GM12891 (cell line): ENCODE measurements at regions not wholly inside any gene's neighbourhood (a gene's known extent, or its start where the extent isn't known, plus 50 kb on each side); places are given as distances from the start of the nearest gene placed in this dataset.
A peak's percentile ranks its signal among the peaks of the same experiment; 100 is the strongest.
"Not testable (repeated sequence)": the region's sequence is repeated elsewhere in the genome, so short reads cannot be mapped to it uniquely, and the experiment has no call there.

Source experiments
- DNase-seq: peaks from one replicate; pipeline ENCODE4 v3.0.0; 2011; ENCODE audit warnings: low spot score; ENCODE audit not compliant: insufficient read length
- FAIRE-seq: peaks from 2 replicates; lab custom pipeline; 2011; peaks lifted over from hg19 to GRCh38; lab: Jason Lieb, UNC
- PAX5 ChIP-seq: IDR thresholded peaks from 2 replicates; pipeline ENCODE4 v1.6.1; 2011; ENCODE audit warnings: low read length, moderate library complexity, mild to moderate bottlenecking; ENCODE audit not compliant: insufficient read depth, severe bottlenecking
- POLR2A ChIP-seq: IDR thresholded peaks from 2 replicates; pipeline ENCODE4 v1.6.1; 2011; ENCODE audit warnings: low read depth, low read length, control low read depth
- POLR2AphosphoS5 ChIP-seq: IDR thresholded peaks from 2 replicates; pipeline ENCODE4 v1.6.1; 2011; ENCODE audit warnings: low read depth, low read length, control low read depth
- POU2F2 ChIP-seq: IDR thresholded peaks from 2 replicates; pipeline ENCODE4 v1.6.1; 2011; ENCODE audit warnings: low read depth, mild to moderate bottlenecking, control low read depth, low read length, moderate library complexity
- SPI1 ChIP-seq: IDR thresholded peaks from 2 replicates; pipeline ENCODE4 v1.6.1; 2011; ENCODE audit warnings: low read depth, low read length, control low read depth
- TAF1 ChIP-seq: IDR thresholded peaks from 2 replicates; pipeline ENCODE4 v1.6.1; 2011; ENCODE audit warnings: low read depth, low read length, control low read depth

DNA sequence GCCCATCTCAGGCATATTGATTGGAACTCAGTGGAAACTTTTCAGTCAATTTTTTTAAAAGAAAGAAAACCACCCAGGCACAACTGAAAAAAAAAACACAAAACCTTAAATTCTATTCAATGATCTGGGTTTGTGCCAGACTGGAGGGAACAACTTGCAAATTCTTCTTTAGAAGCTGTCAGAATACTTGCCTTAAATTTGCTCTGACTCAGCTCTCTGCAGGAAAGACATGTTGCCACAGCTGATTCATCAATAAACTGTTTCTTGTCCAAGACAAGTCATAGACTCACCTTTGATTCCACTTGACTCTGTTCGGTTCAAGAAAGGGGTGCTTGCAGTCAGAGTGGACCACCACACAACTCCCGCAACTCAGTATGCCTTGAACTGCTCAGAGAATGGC, 117.8 kb upstream of the F13A1 start:
- DNase-seq (no peak), FAIRE-seq (no peak)
- TF ChIP-seq TAF1 (no peak), POLR2A (no peak), SPI1 (no peak), POU2F2 (no peak), PAX5 (no peak), POLR2AphosphoS5 (no peak)

DNA sequence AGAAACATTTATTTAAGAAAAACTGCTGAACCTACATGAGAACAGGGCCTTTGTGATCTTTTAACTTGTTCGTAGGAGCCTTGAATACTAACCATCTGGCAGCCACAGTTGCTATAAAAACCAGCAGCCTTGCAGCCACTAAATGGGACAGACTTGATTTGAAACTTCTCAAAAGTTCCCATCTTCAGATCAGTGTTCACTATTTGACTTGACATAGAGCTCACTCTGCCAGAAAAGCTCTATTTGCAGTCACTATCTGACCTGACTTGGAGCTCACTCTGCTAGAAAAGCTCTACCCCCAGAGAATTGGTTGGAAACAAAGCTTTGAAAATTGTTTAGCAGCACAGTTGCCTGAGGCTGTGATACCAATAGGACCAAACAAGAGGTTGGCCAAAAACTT, 119.3 kb upstream of the F13A1 start:
- FAIRE-seq, result no peak
- no peak for DNase-seq
- no peak for TF ChIP-seq POLR2AphosphoS5
- no peak for TF ChIP-seq TAF1

DNA sequence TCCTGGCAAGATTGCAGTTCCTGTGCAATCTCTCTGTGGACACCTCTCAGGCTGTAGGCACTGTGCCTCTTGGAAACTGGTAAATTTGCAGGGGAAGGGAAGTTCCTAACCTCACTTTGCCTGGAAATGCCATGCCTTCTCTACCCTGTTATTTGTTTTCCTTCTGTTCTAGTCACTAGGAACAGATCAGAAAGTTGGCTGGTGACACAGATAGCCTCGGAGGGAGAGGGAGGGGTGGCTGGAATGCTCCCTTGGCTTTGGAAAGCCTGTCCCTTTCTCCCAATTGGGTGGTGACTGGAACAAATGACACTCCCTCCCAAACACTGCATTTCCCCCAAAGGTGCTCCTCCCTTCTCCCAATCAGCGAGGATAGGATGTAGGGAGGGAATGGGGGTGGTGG, 131.5 kb upstream of the F13A1 start:
- DNase-seq (no peak), FAIRE-seq (no peak)
- TF ChIP-seq SPI1 (no peak), POLR2AphosphoS5 (no peak), TAF1 (no peak), POU2F2 (no peak), POLR2A (no peak), PAX5 (no peak)

DNA sequence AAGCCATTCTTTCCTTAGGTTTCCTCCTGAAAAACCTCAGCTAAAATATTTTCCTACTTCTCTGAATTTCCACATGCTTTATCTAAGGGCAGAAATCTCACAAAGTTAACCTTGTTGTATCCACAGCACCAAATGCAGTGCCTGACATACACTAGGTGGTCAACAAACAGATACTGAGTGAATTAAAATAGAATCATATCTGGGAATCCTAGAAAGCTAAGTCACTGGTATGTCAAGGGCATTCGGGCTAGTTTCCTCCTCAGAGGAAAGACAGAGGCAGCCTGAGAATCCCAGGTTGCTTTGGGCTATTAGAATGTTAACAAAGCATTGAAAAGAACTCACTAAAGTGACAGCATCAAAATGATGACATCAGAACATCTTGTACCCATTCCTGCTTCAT, 132.7 kb upstream of the F13A1 start:
- FAIRE-seq, result no peak
- TF ChIP-seq POLR2A, result no peak
- TF ChIP-seq POU2F2, result no peak
- TF ChIP-seq SPI1, result no peak
- no peak for TF ChIP-seq PAX5
- no peak for TF ChIP-seq TAF1
- no peak for TF ChIP-seq POLR2AphosphoS5
- DNase-seq, result no peak

DNA sequence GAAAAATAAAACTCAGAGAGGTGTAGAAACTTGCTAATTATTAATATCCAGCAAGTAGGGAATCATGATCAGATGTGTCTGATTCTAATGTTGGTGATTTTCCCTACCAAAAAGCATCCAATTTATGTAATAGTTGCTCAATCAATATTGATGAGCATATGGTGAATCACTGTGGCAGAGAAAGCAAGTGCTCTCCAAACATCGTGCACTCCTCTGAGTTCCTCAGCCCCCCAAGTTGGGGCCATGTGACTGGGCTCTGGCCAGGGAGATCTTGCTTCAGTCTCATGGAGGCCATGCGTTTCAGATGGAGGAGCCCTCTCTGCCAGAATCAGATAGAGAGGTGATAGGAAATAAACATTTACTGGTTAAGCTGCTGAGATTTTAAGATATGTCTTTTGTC, 133.2 kb upstream of the LY86 start:
- TF ChIP-seq POU2F2 (no peak), SPI1 (no peak), TAF1 (no peak), POLR2A (no peak), POLR2AphosphoS5 (no peak), PAX5 (no peak)
- FAIRE-seq (no peak), DNase-seq (no peak)

DNA sequence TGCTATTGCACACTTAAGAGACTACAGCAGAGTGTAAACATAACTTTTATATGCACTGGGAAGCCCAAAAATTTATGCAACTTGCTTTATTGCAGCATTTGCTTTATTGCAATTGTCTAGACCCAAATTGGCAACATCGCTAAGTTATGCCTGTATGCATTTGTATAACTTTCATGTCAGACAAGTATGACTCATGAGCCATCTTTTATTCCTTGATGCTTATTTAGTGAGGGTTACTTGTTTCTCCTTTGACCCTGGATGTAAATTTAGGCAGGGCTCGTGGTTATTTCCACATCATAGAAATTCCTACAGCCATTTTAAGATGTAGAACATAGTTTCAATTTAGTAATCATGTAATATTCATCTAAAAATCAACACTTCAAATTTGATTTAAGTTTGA, 130.3 kb upstream of the LY86 start:
- TF ChIP-seq POLR2AphosphoS5 (no peak), POLR2A (no peak), SPI1 (no peak), TAF1 (no peak), PAX5 (no peak), POU2F2 (no peak)

DNA sequence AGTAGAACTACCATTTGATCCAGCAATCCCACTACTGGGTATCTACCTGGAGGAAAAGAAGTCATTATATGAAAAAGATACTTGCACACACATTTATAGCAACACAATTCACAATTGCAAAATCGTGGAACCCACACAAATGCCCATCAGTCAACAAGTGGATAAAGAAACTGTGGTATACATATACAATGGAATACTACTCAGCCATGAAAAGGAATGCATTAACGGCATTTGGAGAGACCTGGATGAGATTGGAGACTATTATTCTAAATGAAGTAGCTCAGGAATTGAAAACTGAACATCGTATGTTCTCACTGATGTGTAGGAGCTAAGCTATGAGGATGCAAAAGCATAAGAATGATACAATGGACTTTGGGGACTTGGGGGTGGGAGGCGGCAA, 128.6 kb upstream of the LY86 start:
- not testable (repeated sequence) for DNase-seq, FAIRE-seq

More for the DNA sequence above, 130.3 kb upstream of the LY86 start:
- no peak for FAIRE-seq
- DNase-seq, result no peak

DNA sequence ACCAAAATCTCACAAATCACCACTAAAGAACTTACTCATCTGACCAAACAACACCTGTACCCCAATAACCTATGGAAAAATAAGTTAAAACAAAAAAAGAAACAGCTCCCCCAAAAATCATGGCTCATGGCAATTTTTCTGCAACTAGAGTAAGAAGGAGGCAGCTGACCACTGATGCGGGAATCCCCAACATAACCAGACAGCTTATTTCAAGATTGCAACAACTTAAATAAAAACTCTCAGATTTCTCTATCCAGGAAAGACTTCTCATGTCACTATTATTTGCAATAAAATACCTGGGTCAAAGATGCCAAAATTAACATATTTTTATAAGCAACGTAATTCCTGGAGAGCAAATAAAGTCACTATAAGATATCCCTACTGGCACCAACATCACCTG, 128.1 kb upstream of the LY86 start:
- FAIRE-seq (no peak), DNase-seq (no peak)
- no peak for TF ChIP-seq PAX5
- no peak for TF ChIP-seq POLR2A
- TF ChIP-seq TAF1, result no peak
- TF ChIP-seq SPI1, result no peak
- TF ChIP-seq POU2F2, result no peak
- no peak for TF ChIP-seq POLR2AphosphoS5

DNA sequence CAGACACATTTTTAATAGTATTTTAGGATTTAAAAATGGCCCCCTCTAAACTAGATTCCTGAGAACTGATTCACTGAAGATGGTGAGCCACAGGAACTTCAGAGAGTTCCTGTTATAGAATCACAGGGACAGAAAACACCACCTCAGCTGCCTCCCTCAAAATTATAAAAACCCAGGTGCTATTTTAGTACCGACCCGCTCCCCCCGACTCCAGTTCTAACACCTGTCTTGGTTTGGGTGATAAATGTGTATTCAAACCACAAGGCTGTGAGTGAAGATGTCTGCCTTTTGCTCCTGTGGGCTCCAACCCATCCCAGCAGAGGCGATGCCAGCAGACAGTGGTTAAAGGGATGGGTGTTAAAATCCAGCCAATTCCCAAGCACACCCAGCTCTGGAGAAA, 127.4 kb upstream of the LY86 start:
- DNase-seq, result no peak
- TF ChIP-seq TAF1, result no peak
- TF ChIP-seq POU2F2, result no peak
- no peak for TF ChIP-seq PAX5
- TF ChIP-seq POLR2A, result no peak
- no peak for TF ChIP-seq POLR2AphosphoS5
- no peak for TF ChIP-seq SPI1
- peak; percentile 57 for FAIRE-seq

DNA sequence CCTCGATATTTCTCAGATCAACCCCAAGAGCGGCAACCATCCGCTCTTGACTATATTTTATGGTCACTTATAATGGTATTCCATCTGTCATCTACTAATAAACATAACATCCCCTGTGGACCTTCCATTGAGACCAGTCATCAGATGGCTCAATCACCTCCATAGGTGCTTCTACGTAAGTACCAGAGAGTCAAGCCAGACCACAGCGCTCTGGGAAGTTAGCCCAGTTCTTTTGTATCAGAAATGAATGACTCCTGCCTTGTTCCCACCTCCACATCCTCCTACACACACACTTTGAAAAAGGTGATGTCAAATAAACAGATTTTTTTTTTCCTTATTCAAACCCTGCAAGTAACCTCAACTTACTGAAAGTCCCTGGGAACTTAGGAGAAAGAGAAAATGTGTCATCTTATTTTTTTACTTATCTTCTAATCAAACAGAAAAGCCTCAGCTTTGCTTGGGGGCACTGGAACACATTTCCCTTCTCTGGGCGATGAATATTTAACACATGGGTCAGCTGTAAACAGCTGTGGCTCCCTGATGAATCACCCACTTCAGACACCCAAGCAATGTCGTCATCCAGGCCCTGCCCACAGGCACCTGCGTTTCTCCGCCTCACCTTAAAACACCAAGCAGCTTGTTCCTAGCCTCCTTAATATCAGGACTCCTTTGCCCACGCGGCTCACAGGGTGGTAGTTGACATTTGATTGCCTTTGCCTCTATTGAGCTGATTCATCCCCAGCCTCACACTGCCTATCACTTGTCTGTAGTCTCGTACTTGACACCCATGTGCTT, 121.4 kb upstream of the LY86 start:
- FAIRE-seq (no peak), DNase-seq (no peak)
- TF ChIP-seq PAX5 (no peak), SPI1 (no peak), TAF1 (no peak), POLR2A (no peak), POU2F2 (no peak), POLR2AphosphoS5 (no peak)
